Neuronal stem cell (in vitro differentiated cells): ENCODE measurements at regions not wholly inside any gene's neighbourhood (a gene's known extent, or its start where the extent isn't known, plus 50 kb on each side); places are given as distances from the start of the nearest gene placed in this dataset.

Experiments
- DNase-seq: peaks from one replicate; pipeline ENCODE4 v3.0.0-alpha.2; 2013; ENCODE audit warnings: low spot score
- H2AFZ ChIP-seq: one replicate; pipeline ENCODE4 v1.6.1; 2013; ENCODE audit warnings: mild to moderate bottlenecking, low read length, inconsistent platforms
- H2AK5ac ChIP-seq: 2 replicates; pipeline ENCODE4 v1.6.1; 2013; ENCODE audit warnings: low read depth, mild to moderate bottlenecking, inconsistent platforms, low read length, moderate library complexity, mixed read lengths
- H2BK120ac ChIP-seq: 2 replicates; pipeline ENCODE4 v1.6.1; 2013; ENCODE audit warnings: low read depth, mild to moderate bottlenecking, inconsistent platforms, low read length, moderate library complexity, mixed read lengths
- H2BK12ac ChIP-seq: one replicate; pipeline ENCODE4 v1.6.1; 2013; ENCODE audit warnings: low read length, inconsistent platforms
- H2BK15ac ChIP-seq: 2 replicates; pipeline ENCODE4 v1.6.1; 2013; ENCODE audit warnings: mild to moderate bottlenecking, low read length, inconsistent platforms, mixed read lengths
- H2BK5ac ChIP-seq: one replicate; pipeline ENCODE4 v1.6.1; 2013; ENCODE audit warnings: inconsistent platforms, mild to moderate bottlenecking, low read length, moderate library complexity
- H3K14ac ChIP-seq: one replicate; pipeline ENCODE4 v1.6.1; 2013; ENCODE audit warnings: low read length, inconsistent platforms
- H3K18ac ChIP-seq: 2 replicates; pipeline ENCODE4 v1.6.1; 2013; ENCODE audit warnings: low read length, inconsistent platforms
- H3K23ac ChIP-seq: 2 replicates; pipeline ENCODE4 v1.6.1; 2013; ENCODE audit warnings: low read depth, mild to moderate bottlenecking, mixed read lengths, low read length, inconsistent platforms; ENCODE audit not compliant: poor library complexity
- H3K27ac ChIP-seq: replicated peaks from 3 replicates; pipeline ENCODE4 v1.5.1; 2013; ENCODE audit warnings: low read length, inconsistent platforms
- H3K27me3 ChIP-seq, 3 experiments: 2 replicates each; pipeline ENCODE4 v1.6.1; 2013; ENCODE audit warnings: low read length in 3 of 3, mild to moderate bottlenecking in 2 of 3, inconsistent platforms in 1 of 3, low read depth in 1 of 3, mixed read lengths in 1 of 3, moderate library complexity in 1 of 3; ENCODE audit not compliant: control insufficient read depth in 3 of 3, insufficient read depth in 3 of 3
- H3K36me3 ChIP-seq, 2 donors: replicated peaks in 1 of 2; 2 replicates each; pipeline ENCODE4 v1.6.1; 2013; ENCODE audit warnings: low read length in 2 of 2; ENCODE audit not compliant: control insufficient read depth in 2 of 2, insufficient read depth in 2 of 2
- H3K4ac ChIP-seq: 2 replicates; pipeline ENCODE4 v1.6.1; 2013; ENCODE audit warnings: inconsistent platforms, mild to moderate bottlenecking, low read length, moderate library complexity
- H3K4me1 ChIP-seq, 2 donors: 1 replicate in 1 of 2; 2 replicates in 1 of 2; pipeline ENCODE4 v1.6.1; 2013; ENCODE audit warnings: low read length in 2 of 2, low read depth in 1 of 2; ENCODE audit not compliant: control insufficient read depth in 2 of 2, insufficient read depth in 1 of 2
- H3K4me2 ChIP-seq: one replicate; pipeline ENCODE4 v1.6.1; 2013; ENCODE audit warnings: mild to moderate bottlenecking, low read length, inconsistent platforms; ENCODE audit not compliant: insufficient read depth, poor library complexity, severe bottlenecking
- H3K4me3 ChIP-seq, 2 donors: 2 replicates each; pipeline ENCODE4 v1.5.1; 2013; ENCODE audit warnings: low read length in 2 of 2, mild to moderate bottlenecking in 2 of 2, inconsistent platforms in 1 of 2, moderate library complexity in 1 of 2
- H3K79me1 ChIP-seq: one replicate; pipeline ENCODE4 v1.6.1; 2013; ENCODE audit warnings: low read depth, mild to moderate bottlenecking, inconsistent platforms, low read length, moderate library complexity
- H3K9ac ChIP-seq: one replicate; pipeline ENCODE4 v1.6.1; 2013; ENCODE audit warnings: mild to moderate bottlenecking, low read depth, low read length, inconsistent platforms; ENCODE audit not compliant: poor library complexity
- H3K9me3 ChIP-seq, 2 donors: replicated peaks in 1 of 2; 2 replicates each; pipeline versions ENCODE3 to v1.6.1; 2013; ENCODE audit warnings: low read length in 2 of 2, mild to moderate bottlenecking in 2 of 2, inconsistent platforms in 1 of 2, low read depth in 1 of 2, mixed read lengths in 1 of 2, moderate library complexity in 1 of 2; ENCODE audit not compliant: control insufficient read depth in 2 of 2, insufficient read depth in 1 of 2
- H4K8ac ChIP-seq: one replicate; pipeline ENCODE4 v1.6.1; 2013; ENCODE audit warnings: low read depth, mild to moderate bottlenecking, inconsistent platforms, low read length, moderate library complexity
- H4K91ac ChIP-seq: one replicate; pipeline ENCODE4 v1.6.1; 2013; ENCODE audit warnings: low read length, low read depth, mild to moderate bottlenecking, inconsistent platforms; ENCODE audit not compliant: poor library complexity
- WGBS, 2 donors: extraction: QIAGEN DNeasy Blood & Tissue Kit; methylation state at CpG; one replicate each; pipeline ENCODE4 v1.1.7; 2013; ENCODE audit warnings: missing lambda C conversion rate in 2 of 2, mixed read lengths in 1 of 2; ENCODE audit not compliant: insufficient read length in 2 of 2, insufficient replicate concordance in 1 of 2; ENCODE audit errors: extremely low coverage in 2 of 2; 5-methylcytosine and 5-hydroxymethylcytosine counted together

DNA sequence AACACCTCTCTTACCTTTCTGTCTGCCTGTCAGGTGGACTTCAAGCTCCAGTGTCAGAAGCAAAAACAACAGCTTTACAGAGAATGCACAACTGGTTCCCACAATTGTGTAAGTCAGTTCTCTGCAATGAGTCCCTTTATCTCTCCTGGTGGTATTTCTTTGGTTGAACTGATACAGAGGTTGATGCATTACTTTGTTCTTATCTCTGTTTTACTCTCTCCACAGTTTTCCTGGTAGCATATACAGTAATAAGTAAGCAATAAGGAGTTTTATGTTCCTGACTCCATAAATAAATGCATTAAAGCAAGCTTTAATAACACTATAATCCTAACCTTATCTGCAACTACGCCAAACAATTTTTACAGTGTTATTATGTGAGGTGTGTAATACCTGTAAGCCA lies 310.3 kb upstream of the GYPC start:
- no peak overlapping the region for H3K23ac ChIP-seq
- no peaks in the 10 kb centered on the region for H3K36me3 ChIP-seq
- H2AFZ ChIP-seq, result no peak overlapping the region
- no peaks in the 10 kb centered on the region for H3K27me3 ChIP-seq
- no peak overlapping the region for H3K18ac ChIP-seq
- no peak overlapping the region for H3K4me2 ChIP-seq
- no peak overlapping the region for H2BK15ac ChIP-seq
- no peak overlapping the region for H2AK5ac ChIP-seq
- DNase-seq, result no peak
- H3K9me3 ChIP-seq, result no peaks in the 10 kb centered on the region
- H3K4me3 ChIP-seq, result no peak overlapping the region
- no peaks in the 10 kb centered on the region for H3K4me1 ChIP-seq
- no peak overlapping the region for H3K27ac ChIP-seq
- H2BK12ac ChIP-seq, result no peak overlapping the region
- H3K4ac ChIP-seq, result no peak overlapping the region
- H2BK5ac ChIP-seq, result no peak overlapping the region
- H4K8ac ChIP-seq, result no peak overlapping the region
- no peak overlapping the region for H4K91ac ChIP-seq
- H3K9ac ChIP-seq, result no peak overlapping the region
- no peak overlapping the region for H2BK120ac ChIP-seq
- H3K79me1 ChIP-seq, result no peaks in the 10 kb centered on the region
- H3K14ac ChIP-seq, result no peak overlapping the region
- WGBS, 2 donors, result no CpG with 5 or more reads among the region's 1 CpG

DNA sequence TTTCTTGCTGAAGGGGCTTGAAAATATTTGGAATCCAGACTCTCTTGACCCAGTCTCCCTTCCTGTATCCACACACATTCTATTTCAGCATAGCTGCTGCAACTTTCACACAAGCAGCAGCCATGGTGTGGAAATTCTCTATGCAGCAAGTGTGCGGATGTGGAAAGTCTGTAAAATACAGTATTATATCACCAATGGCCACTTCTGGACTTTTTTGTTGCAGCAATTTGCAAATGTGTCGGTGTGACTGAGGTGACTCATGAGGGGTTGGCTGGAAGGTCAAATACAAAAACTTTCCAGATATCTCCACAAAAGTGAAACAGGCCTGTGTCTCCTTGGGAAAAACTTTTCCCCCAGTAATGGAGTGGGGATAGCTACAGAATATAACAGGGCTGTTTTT lies 299.3 kb upstream of the GYPC start:
- no peaks in the 10 kb centered on the region for H3K9me3 ChIP-seq
- no peak overlapping the region for H2BK15ac ChIP-seq
- no peak overlapping the region for H4K8ac ChIP-seq
- H3K23ac ChIP-seq, result no peak overlapping the region
- H2AFZ ChIP-seq, result no peak overlapping the region
- H3K36me3 ChIP-seq, result no peaks in the 10 kb centered on the region
- no peak overlapping the region for H3K9ac ChIP-seq
- no peaks in the 10 kb centered on the region for H3K27me3 ChIP-seq
- H3K4me2 ChIP-seq, result no peak overlapping the region
- no peak overlapping the region for H3K4ac ChIP-seq
- no peaks in the 10 kb centered on the region for H3K79me1 ChIP-seq
- H3K4me3 ChIP-seq, result no peak overlapping the region
- no peak overlapping the region for H3K14ac ChIP-seq
- no peak overlapping the region for H2BK120ac ChIP-seq
- H3K18ac ChIP-seq, result no peak overlapping the region
- H2AK5ac ChIP-seq, result no peak overlapping the region
- no peak overlapping the region for H4K91ac ChIP-seq
- no peak for DNase-seq
- no peak overlapping the region for H2BK5ac ChIP-seq
- H2BK12ac ChIP-seq, result no peak overlapping the region
- H3K27ac ChIP-seq, result no peak overlapping the region
- H3K4me1 ChIP-seq, result no peaks in the 10 kb centered on the region
- no CpG with 5 or more reads among the region's 2 CpGs for WGBS, 2 donors

DNA sequence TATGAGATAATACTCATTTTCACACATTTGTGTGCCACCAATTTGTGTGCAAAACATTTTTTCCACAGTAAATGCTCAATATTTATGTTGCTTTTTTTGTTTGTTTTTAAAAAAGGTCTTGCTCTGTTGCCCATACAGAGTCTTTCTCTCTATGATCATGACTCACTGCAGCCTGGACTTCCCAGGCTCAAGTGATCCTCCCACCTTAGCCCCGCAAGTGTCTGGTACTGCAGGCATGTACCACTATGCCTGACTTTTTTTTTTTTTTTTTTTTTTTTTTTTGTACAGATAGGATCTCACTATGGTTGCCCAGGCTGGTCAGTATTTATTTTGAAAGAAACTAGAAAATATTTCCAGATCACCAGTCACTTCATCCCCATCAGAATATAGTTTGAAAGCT lies 297.8 kb upstream of the GYPC start:
- Histone ChIP-seq H2BK15ac (no peak overlapping the region), H3K27ac (no peak overlapping the region), H2BK5ac (no peak overlapping the region), H4K91ac (no peak overlapping the region), H2BK12ac (no peak overlapping the region), H3K27me3 (no peaks in the 10 kb centered on the region), H3K18ac (no peak overlapping the region), H3K23ac (no peak overlapping the region), H3K4ac (no peak overlapping the region), H2BK120ac (no peak overlapping the region), H3K4me2 (no peak overlapping the region), H3K9me3 (no peaks in the 10 kb centered on the region), H4K8ac (no peak overlapping the region), H2AFZ (no peak overlapping the region), H2AK5ac (no peak overlapping the region), H3K79me1 (no peaks in the 10 kb centered on the region), H3K9ac (no peak overlapping the region), H3K36me3 (no peaks in the 10 kb centered on the region), H3K14ac (no peak overlapping the region), H3K4me1 (no peaks in the 10 kb centered on the region), H3K4me3 (no peak overlapping the region)
- WGBS, 2 donors, result no CpG with 5 or more reads among the region's 1 CpG
- no peak for DNase-seq

DNA sequence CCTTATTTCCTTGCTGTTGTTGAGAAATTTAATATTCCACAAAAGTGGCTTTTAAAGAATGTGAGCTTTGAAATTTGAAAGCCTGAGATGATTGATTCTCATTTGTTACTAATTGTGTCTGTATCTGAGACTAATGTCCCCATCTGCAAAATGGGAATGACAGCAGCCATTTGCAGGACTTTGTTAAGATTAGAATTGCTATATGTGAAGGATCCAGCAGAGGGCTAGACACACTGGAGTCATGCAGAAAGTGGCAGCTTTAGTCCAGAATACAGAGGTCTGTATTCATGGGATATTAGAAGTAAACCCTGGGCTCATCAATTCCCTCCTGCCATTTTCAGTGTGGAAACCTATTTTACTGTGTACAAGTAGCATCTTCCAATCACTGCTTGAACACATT lies 296.5 kb upstream of the GYPC start:
- no peak for DNase-seq
- Histone ChIP-seq H3K36me3 (no peaks in the 10 kb centered on the region), H3K18ac (no peak overlapping the region)

More for the DNA sequence above, 296.5 kb upstream of the GYPC start:
- no peak overlapping the region for H3K4me2 ChIP-seq
- H2AFZ ChIP-seq, result no peak overlapping the region
- no peak overlapping the region for H2AK5ac ChIP-seq
- no peak overlapping the region for H3K23ac ChIP-seq
- no peak overlapping the region for H4K8ac ChIP-seq
- H2BK5ac ChIP-seq, result no peak overlapping the region
- no peak overlapping the region for H2BK120ac ChIP-seq
- H3K4ac ChIP-seq, result no peak overlapping the region
- no peaks in the 10 kb centered on the region for H3K79me1 ChIP-seq
- H3K4me1 ChIP-seq, result no peaks in the 10 kb centered on the region
- no peak overlapping the region for H3K9ac ChIP-seq
- H3K4me3 ChIP-seq, result no peak overlapping the region
- no peak overlapping the region for H3K27ac ChIP-seq
- no peaks in the 10 kb centered on the region for H3K9me3 ChIP-seq
- no peak overlapping the region for H4K91ac ChIP-seq
- H2BK12ac ChIP-seq, result no peak overlapping the region
- no peak overlapping the region for H3K14ac ChIP-seq
- H3K27me3 ChIP-seq, result no peaks in the 10 kb centered on the region
- H2BK15ac ChIP-seq, result no peak overlapping the region
